ENCODE measurements at regions not wholly inside any gene's neighbourhood (a gene's known extent, or its start where the extent isn't known, plus 50 kb on each side); places are given as distances from the start of the nearest gene placed in this dataset.

DNA sequence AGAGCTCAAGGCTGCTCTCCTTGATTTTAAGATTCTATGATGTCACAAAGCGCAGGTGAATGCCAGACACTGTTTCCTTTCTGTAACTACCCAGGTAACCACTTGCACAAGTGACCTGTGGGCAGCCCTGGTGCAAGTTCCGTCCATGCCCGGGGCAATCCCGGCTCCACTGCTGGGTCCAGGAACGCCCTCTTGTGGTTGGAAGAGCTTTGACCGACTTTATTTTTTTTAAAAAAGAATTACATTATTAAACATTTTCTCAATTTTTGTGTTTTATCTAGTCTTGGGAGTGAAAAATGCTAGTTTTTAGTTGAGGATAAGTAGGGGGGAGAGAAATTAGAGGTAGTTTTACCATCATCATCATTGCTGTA lies 695.2 kb downstream of the QKI start:
- Histone ChIP-seq H2AFZ (ENCODE audit: low read length) (no peak overlapping the region), H3T11ph (ENCODE audit: low read length) (no peak overlapping the region), H3K27ac (ENCODE audit: insufficient read length, low read depth, low read length) (no peak overlapping the region), H3K9ac (ENCODE audit: extremely low read depth, insufficient read length, low read length) (no peak overlapping the region), H3K23me2 (ENCODE audit: insufficient read length, low read depth, low read length, poor library complexity, severe bottlenecking) (no peaks in the 10 kb centered on the region), H2BK5ac (ENCODE audit: insufficient read length, low read length) (no peak overlapping the region), H2BK15ac (ENCODE audit: low read depth, low read length) (no peak overlapping the region), H3K56ac (ENCODE audit: insufficient read length, low read depth, low read length) (no peak overlapping the region), H3K4ac (ENCODE audit: low read depth, low read length) (no peak overlapping the region), H3K4me2 (ENCODE audit: insufficient read depth, insufficient read length, low read length) (no peak overlapping the region), H4K20me1 (ENCODE audit: control insufficient read depth, insufficient read depth, insufficient read length) (no peaks in the 10 kb centered on the region), H2BK20ac (ENCODE audit: low read depth, low read length, poor library complexity, severe bottlenecking) (no peak overlapping the region), H4K5ac (ENCODE audit: insufficient read length, low read depth, low read length) (no peak overlapping the region), H3K4me1 (ENCODE audit: insufficient read depth, low read length) (no peaks in the 10 kb centered on the region; the same call in 1 of the 2 replicates), H3K23ac (ENCODE audit: insufficient read length, low read depth, low read length) (no peak overlapping the region), H3K79me2 (ENCODE audit: insufficient read depth, low read length) (no peaks in the 10 kb centered on the region), H3K14ac (ENCODE audit: insufficient read depth, low read length) (no peak overlapping the region), H3K79me1 (ENCODE audit: insufficient read depth, low read depth, low read length, poor library complexity, severe bottlenecking) (no peaks in the 10 kb centered on the region), H4K8ac (replicated peaks; ENCODE audit: insufficient read length, low read depth, low read length) (no peak overlapping the region), H3K9me3 (ENCODE audit: control insufficient read depth, low read depth, low read length) (no peaks in the 10 kb centered on the region), H2BK120ac (ENCODE audit: low read depth, low read length, poor library complexity, severe bottlenecking) (no peak overlapping the region), H3K18ac (ENCODE audit: insufficient read length, low read depth, low read length) (no peak overlapping the region), H2BK12ac (ENCODE audit: insufficient read length, low read depth, low read length) (no peak overlapping the region), H3K27me3 (ENCODE audit: insufficient read depth, low read length) (no peaks in the 10 kb centered on the region), H4K91ac (ENCODE audit: insufficient read length, low read depth, low read length) (no peak overlapping the region), H2AK5ac (ENCODE audit: insufficient read length, low read length) (no peak overlapping the region)
- Mint-ChIP-seq H3K4me1 (peaks cover 7 to 10% of the 10 kb centered on the region in 2 experiments; a peak in 3 of 4 replicates), H3K9me3 (peaks cover 6 to 7% of the 10 kb centered on the region in 2 experiments; a peak in 4 of 5 replicates), H3K27me3 (ENCODE audit: low read depth) (no peaks in the 10 kb centered on the region; the same call in 1 of the 2 replicates), H3K27ac (no peak overlapping the region), H3K36me3 (ENCODE audit: insufficient read depth in 1 of 3, low read depth in 3 of 3) (peaks cover 0 to 25% (median 3%) of the 10 kb centered on the region in 3 experiments; a peak in 5 of 7 replicates), H3K4me3 (no peak overlapping the region)
- TF ChIP-seq, protein P1, sequence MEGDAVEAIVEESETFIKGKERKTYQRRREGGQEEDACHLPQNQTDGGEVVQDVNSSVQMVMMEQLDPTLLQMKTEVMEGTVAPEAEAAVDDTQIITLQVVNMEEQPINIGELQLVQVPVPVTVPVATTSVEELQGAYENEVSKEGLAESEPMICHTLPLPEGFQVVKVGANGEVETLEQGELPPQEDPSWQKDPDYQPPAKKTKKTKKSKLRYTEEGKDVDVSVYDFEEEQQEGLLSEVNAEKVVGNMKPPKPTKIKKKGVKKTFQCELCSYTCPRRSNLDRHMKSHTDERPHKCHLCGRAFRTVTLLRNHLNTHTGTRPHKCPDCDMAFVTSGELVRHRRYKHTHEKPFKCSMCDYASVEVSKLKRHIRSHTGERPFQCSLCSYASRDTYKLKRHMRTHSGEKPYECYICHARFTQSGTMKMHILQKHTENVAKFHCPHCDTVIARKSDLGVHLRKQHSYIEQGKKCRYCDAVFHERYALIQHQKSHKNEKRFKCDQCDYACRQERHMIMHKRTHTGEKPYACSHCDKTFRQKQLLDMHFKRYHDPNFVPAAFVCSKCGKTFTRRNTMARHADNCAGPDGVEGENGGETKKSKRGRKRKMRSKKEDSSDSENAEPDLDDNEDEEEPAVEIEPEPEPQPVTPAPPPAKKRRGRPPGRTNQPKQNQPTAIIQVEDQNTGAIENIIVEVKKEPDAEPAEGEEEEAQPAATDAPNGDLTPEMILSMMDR (conservative IDR thresholded peaks at IDR 0.05), result peak; percentile 81
- DNase-seq, result peak; percentile 57
- no CpG with 5 or more reads among the region's 6 CpGs for WGBS (ENCODE audit: extremely low coverage, insufficient read length, low lambda C conversion rate)

Measured in H9 (cell line).